ENCODE measurements at regions not wholly inside any gene's neighbourhood (a gene's known extent, or its start where the extent isn't known, plus 50 kb on each side); places are given as distances from the start of the nearest gene placed in this dataset.

DNA sequence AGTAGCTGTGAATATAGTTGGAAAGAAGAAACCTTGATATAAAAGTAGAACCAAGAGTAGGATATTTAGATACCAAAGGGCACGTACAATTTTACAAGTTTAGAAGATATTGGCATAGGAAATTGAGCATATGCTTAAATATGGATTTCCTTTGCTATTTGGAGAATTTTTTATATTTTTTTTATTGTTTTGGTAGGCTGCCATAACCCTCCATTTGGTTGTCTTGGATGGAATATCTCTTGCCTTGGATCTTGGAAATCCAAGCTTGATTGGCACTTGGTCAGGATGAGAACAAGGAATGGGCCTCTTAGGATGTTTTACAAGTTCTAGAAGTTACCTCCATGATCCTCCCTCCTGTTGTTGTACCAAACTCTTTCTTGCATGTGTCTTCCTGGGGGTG is 297.1 kb downstream of the PRL start:
- no peak for TF ChIP-seq POLR2A (IDR thresholded peaks at IDR 0.05)
- TF ChIP-seq, protein P1, sequence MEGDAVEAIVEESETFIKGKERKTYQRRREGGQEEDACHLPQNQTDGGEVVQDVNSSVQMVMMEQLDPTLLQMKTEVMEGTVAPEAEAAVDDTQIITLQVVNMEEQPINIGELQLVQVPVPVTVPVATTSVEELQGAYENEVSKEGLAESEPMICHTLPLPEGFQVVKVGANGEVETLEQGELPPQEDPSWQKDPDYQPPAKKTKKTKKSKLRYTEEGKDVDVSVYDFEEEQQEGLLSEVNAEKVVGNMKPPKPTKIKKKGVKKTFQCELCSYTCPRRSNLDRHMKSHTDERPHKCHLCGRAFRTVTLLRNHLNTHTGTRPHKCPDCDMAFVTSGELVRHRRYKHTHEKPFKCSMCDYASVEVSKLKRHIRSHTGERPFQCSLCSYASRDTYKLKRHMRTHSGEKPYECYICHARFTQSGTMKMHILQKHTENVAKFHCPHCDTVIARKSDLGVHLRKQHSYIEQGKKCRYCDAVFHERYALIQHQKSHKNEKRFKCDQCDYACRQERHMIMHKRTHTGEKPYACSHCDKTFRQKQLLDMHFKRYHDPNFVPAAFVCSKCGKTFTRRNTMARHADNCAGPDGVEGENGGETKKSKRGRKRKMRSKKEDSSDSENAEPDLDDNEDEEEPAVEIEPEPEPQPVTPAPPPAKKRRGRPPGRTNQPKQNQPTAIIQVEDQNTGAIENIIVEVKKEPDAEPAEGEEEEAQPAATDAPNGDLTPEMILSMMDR (IDR thresholded peaks at IDR 0.05), result no peak

Data from adrenal gland (tissue), 5 donors.